K562 (cell line): ENCODE measurements at regions not wholly inside any gene's neighbourhood (a gene's known extent, or its start where the extent isn't known, plus 50 kb on each side); places are given as distances from the start of the nearest gene placed in this dataset.

Source experiments
- EWSR1 ChIP-seq: fragments of 450-650 bp; IDR thresholded peaks from 2 replicates; pipeline ENCODE4 v1.6.1; 2018; ENCODE audit warnings: borderline replicate concordance, mild to moderate bottlenecking, low read depth, moderate library complexity; ENCODE audit not compliant: partially characterized antibody
- HOXB6 ChIP-seq: fragments of 250-450 bp; sonication (Bioruptor Pico); IDR thresholded peaks from 2 replicates; pipeline ENCODE4 v1.5.1; 2022; ENCODE audit warnings: mild to moderate bottlenecking, borderline replicate concordance
- MTF1 ChIP-seq: fragments of 250-450 bp; sonication (Bioruptor Pico); IDR thresholded peaks from 2 replicates; pipeline ENCODE4 v1.9.0; 2021; ENCODE audit warnings: moderate library complexity, mild to moderate bottlenecking, inconsistent platforms, borderline replicate concordance
- NFRKB ChIP-seq: fragments of 450-650 bp; IDR thresholded peaks from 2 replicates; pipeline ENCODE4 v1.6.1; 2016; ENCODE audit warnings: low read depth
- SFPQ ChIP-seq: fragments of 200-400 bp; formaldehyde crosslinking; IDR thresholded peaks from 2 replicates; pipeline ENCODE4 v1.6.1; 2017; ENCODE audit warnings: mild to moderate bottlenecking, low read depth, low read length, moderate library complexity
- TAF9B ChIP-seq: fragments of 450-650 bp; IDR thresholded peaks from 2 replicates; pipeline ENCODE4 v1.6.1; 2018; ENCODE audit warnings: mild to moderate bottlenecking; ENCODE audit not compliant: partially characterized antibody
- TF ChIP-seq, protein P1 (sequence below), 2 experiments: fragments of 450-650 bp; conservative IDR thresholded peaks; 2 replicates each; pipeline ENCODE4 v1.6.1; 2017; ENCODE audit warnings: mild to moderate bottlenecking in 2 of 2, moderate library complexity in 2 of 2
- TF ChIP-seq, protein P2 (sequence below): fragments of 250-450 bp; sonication (Bioruptor Pico); IDR thresholded peaks from 2 replicates; pipeline ENCODE4 v1.5.0; 2022; ENCODE audit warnings: mild to moderate bottlenecking

DNA sequence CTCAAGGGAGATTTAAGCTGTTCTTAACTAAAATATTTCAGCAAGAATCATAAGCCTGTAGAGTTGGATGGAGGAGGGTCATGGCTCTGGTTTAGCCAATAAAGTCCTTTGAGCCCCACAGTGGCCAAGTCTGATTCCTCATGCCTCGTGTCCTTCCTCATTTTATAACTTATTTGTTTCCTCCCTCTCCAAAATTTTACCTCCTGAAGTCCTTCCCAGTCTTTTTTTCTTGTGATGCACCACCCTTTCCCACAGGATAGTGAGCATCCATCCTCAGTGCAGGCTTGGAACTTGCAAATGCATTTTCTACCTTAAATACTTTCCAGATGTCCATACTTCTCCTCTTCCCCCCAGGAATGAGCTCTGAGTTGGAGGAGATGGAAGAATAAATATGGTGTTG is 162.7 kb upstream of the AGTR1 start (continued):
- TF ChIP-seq, protein P1, sequence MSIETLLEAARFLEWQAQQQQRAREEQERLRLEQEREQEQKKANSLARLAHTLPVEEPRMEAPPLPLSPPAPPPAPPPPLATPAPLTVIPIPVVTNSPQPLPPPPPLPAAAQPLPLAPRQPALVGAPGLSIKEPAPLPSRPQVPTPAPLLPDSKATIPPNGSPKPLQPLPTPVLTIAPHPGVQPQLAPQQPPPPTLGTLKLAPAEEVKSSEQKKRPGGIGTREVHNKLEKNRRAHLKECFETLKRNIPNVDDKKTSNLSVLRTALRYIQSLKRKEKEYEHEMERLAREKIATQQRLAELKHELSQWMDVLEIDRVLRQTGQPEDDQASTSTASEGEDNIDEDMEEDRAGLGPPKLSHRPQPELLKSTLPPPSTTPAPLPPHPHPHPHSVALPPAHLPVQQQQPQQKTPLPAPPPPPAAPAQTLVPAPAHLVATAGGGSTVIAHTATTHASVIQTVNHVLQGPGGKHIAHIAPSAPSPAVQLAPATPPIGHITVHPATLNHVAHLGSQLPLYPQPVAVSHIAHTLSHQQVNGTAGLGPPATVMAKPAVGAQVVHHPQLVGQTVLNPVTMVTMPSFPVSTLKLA (conservative IDR thresholded peaks at IDR 0.05): no peak
- TF ChIP-seq TAF9B: no peak
- no peak for TF ChIP-seq MTF1 (CRISPR knock-in tag)
- no peak for TF ChIP-seq HOXB6 (CRISPR knock-in tag)
- no peak for TF ChIP-seq NFRKB
- TF ChIP-seq EWSR1: no peak
- no peak for TF ChIP-seq SFPQ
- TF ChIP-seq, protein P2, sequence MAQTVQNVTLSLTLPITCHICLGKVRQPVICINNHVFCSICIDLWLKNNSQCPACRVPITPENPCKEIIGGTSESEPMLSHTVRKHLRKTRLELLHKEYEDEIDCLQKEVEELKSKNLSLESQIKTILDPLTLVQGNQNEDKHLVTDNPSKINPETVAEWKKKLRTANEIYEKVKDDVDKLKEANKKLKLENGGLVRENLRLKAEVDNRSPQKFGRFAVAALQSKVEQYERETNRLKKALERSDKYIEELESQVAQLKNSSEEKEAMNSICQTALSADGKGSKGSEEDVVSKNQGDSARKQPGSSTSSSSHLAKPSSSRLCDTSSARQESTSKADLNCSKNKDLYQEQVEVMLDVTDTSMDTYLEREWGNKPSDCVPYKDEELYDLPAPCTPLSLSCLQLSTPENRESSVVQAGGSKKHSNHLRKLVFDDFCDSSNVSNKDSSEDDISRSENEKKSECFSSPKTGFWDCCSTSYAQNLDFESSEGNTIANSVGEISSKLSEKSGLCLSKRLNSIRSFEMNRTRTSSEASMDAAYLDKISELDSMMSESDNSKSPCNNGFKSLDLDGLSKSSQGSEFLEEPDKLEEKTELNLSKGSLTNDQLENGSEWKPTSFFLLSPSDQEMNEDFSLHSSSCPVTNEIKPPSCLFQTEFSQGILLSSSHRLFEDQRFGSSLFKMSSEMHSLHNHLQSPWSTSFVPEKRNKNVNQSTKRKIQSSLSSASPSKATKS: no peak
